Stomach (tissue), 4 donors: ENCODE measurements at regions not wholly inside any gene's neighbourhood (a gene's known extent, or its start where the extent isn't known, plus 50 kb on each side); places are given as distances from the start of the nearest gene placed in this dataset.
"Not testable (repeated sequence)": the region's sequence is repeated elsewhere in the genome, so short reads cannot be mapped to it uniquely, and the experiment has no call there.

Source experiments
- POLR2A ChIP-seq, 4 donors: fragments of 450-650 bp; IDR thresholded peaks; one replicate each; pipeline ENCODE4 v1.6.1; 2016; ENCODE audit warnings: antibody characterized with exemption in 4 of 4, control low read depth in 2 of 4, mild to moderate bottlenecking in 1 of 4, moderate library complexity in 1 of 4
- TF ChIP-seq, protein P1 (sequence below), 7 experiments: fragments of 450-650 bp in 4 of 7; fragments of 200-600 bp in 3 of 7; sonication (generic) in 3 of 7; IDR thresholded peaks; one replicate each; pipeline ENCODE4 v1.5.1; 2016 to 2019; ENCODE audit warnings: antibody characterized with exemption in 7 of 7, control low read depth in 2 of 7, mild to moderate bottlenecking in 1 of 7

DNA sequence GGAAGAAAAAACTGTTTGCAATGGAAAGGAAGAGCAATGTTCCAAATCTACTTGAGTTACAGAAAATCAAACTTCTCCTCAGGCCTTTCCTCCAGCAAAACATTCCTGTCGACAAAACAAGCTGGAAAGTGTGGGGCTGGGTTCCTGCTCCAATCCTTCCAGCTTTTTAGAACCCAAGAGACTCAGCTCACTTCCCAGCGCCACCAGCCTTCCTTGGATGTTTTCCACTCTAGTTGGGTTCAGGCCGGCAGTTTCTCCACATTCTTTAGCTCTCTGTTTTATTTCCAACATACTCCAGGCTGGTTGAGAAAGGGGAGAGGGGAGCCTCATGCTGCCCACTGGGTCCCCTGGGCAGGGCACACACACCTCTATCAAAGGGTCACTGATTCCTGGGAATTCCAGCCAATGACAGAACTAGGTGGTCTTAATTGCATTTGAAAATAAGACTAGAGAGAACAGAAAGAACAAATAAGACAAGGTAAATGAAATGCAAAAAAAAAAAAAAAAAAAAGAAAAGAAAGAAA is 287.5 kb upstream of the FRG1 start:
- TF ChIP-seq, protein P1, sequence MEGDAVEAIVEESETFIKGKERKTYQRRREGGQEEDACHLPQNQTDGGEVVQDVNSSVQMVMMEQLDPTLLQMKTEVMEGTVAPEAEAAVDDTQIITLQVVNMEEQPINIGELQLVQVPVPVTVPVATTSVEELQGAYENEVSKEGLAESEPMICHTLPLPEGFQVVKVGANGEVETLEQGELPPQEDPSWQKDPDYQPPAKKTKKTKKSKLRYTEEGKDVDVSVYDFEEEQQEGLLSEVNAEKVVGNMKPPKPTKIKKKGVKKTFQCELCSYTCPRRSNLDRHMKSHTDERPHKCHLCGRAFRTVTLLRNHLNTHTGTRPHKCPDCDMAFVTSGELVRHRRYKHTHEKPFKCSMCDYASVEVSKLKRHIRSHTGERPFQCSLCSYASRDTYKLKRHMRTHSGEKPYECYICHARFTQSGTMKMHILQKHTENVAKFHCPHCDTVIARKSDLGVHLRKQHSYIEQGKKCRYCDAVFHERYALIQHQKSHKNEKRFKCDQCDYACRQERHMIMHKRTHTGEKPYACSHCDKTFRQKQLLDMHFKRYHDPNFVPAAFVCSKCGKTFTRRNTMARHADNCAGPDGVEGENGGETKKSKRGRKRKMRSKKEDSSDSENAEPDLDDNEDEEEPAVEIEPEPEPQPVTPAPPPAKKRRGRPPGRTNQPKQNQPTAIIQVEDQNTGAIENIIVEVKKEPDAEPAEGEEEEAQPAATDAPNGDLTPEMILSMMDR (IDR thresholded peaks at IDR 0.05) = not testable (repeated sequence)
- TF ChIP-seq POLR2A (IDR thresholded peaks at IDR 0.05) = not testable (repeated sequence)
